GM19023 (cell line): ENCODE measurements at regions not wholly inside any gene's neighbourhood (a gene's known extent, or its start where the extent isn't known, plus 50 kb on each side); places are given as distances from the start of the nearest gene placed in this dataset.
"Not testable (repeated sequence)": the region's sequence is repeated elsewhere in the genome, so short reads cannot be mapped to it uniquely, and the experiment has no call there.

Source experiments
- ATAC-seq: cut with Tn5 transposase; IDR thresholded peaks from one replicate; pipeline ENCODE4 v1.9.1; 2021; ENCODE audit warnings: mild to moderate bottlenecking, moderate library complexity; ENCODE audit not compliant: unreplicated experiment

- no peak for ATAC-seq
Measured at GRCh38 chr4:129842096-129842495, 746.1 kb downstream of the C4orf33 start.

- no peak for ATAC-seq
Measured at GRCh38 chr4:129852434-129852833, 756.5 kb downstream of the C4orf33 start.

DNA sequence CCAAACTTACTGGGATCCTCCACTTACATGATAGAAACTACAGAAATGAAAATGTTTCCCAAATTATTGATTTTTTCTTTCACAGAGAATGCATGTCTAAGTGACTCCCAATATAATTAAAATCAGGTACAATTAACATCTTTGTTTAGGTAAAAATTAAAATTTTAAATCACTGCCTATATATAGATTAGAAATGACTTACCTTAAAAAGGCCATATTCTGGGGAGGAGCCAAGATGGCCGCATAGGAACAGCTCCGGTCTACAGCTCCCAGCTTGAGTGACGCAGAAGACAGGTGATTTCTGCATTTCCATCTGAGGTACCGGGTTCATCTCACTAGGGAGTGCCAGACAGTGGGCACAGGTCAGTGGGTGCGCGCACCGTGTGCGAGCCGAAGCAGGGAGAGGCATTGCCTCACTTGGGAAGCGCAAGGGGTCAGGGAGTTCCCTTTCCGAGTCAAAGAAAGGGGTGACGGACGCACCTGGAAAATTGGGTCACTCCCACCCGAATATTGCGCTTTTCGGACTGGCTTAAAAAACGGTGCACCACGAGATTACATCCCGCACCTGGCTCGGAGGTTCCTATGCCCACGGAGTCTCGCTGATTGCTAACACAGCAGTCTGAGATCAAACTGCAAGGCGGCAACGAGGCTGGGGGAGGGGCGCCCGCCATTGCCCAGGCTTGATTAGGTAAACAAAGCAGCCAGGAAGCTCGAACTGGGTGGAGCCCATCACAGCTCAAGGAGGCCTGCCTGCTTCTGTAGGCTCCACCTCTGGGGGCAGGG, 757.9 kb downstream of the C4orf33 start:
- ATAC-seq, result not testable (repeated sequence)

DNA sequence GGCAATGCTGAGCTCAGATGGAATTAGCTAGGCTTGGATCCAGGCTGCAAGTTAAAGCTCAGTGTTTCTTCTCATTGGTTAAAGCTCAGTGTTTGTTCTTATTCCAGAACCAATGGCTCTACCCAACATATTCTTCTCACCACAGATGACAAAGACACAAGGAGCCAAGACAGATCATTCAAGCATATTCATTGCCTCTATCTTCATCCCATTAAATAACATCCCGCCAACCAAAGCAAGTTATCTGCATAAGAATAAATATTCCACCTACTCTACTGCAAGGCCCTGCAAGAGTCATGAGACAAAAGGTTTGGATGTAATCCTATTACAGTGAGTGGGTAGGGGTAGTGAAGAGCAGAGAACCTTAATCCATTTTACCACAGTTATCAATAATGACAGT, 766.5 kb downstream of the C4orf33 start:
- ATAC-seq, result no peak

- ATAC-seq, result no peak
Measured at GRCh38 chr4:129863206-129863605, 767.3 kb downstream of the C4orf33 start.

- ATAC-seq, result no peak
Measured at GRCh38 chr4:129883996-129884395, 788.0 kb downstream of the C4orf33 start.

GRCh38 chr4:129897111-129897510, 801.2 kb downstream of the C4orf33 start:
- no peak for ATAC-seq

- no peak for ATAC-seq
Measured at GRCh38 chr4:129899849-129900248, 803.9 kb downstream of the C4orf33 start.

- ATAC-seq, result no peak
Measured at GRCh38 chr4:129900430-129900953, 804.5 kb downstream of the C4orf33 start.

GRCh38 chr4:129901205-129901604, 805.3 kb downstream of the C4orf33 start:
- no peak for ATAC-seq

DNA sequence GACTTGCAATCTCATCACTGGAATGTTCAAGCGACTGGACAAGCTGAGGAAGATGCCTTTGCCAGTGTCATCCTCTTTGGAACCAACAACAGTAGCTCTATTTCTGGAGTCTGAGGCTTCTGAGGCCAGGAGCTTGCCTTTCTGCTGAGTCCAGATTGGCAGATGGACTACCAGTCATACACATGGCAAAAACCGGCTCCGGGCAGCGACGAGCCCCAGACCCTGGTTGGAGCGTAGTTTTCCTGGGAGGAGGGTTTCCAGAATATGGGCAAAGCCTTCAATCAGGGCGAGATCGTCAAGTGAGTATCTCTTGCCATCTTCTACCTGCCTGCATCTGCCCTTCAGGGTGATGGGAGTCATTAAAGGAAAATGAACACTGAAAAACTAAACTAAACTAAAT, 807.9 kb downstream of the C4orf33 start:
- no peak for ATAC-seq

DNA sequence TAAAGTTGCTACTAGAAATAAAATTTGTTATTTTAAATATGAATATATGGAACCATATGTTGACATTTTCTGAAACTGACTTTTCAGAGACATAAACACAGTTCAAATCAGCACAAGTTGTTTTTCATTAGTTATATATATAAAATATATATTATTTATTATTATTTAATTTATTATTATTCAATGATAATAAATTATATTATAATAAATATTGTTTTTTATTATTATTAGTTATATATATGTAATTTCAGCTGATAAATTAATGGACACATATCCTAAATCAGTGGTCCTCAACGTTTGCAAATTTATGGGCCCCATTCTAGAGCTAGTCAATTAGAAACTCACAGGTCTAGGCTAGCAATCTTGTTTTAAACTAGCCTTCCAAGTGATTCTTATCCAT, 809.3 kb downstream of the C4orf33 start:
- no peak for ATAC-seq

- ATAC-seq, result no peak
Measured at GRCh38 chr4:129908117-129908516, 812.2 kb downstream of the C4orf33 start.

DNA sequence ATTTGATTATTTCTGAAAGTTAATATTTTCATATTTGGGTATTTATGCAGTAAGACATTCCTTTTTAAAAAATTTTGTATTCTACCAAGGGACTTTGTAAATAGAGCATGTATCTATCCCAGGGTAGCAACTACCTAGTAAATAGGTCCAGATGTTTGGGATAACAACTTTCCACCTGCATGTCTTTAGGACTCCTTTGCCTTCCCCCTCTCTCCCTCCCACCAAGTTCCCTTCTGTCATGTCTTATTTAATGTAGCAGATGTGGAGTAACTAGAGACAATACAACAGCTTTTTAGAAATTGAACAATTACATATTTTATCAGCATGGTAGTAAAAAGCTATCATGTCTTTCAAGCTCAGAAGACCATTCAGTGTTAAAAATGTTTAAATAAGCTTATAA, 821.0 kb downstream of the C4orf33 start:
- ATAC-seq, result no peak

GRCh38 chr4:129917651-129918050, 821.7 kb downstream of the C4orf33 start:
- no peak for ATAC-seq

DNA sequence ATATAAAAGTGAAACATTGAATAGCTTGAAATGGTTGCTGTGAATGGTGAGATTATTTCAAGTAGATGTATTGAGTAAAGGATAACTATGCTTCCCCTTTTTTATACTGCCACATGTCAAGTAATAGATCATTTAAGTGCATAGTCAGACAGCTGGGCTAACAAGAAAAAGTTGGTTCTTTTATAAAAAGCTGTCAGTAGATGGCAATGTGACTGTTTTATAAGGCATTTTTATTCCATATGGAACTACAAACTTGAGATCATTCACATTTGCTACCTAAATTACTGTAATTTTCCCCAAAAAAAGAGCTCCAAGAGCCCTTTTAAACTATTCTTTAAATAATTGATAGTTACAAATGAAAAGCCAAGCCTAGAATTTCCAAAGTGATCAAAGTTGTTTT, 831.0 kb downstream of the C4orf33 start:
- ATAC-seq, result no peak

DNA sequence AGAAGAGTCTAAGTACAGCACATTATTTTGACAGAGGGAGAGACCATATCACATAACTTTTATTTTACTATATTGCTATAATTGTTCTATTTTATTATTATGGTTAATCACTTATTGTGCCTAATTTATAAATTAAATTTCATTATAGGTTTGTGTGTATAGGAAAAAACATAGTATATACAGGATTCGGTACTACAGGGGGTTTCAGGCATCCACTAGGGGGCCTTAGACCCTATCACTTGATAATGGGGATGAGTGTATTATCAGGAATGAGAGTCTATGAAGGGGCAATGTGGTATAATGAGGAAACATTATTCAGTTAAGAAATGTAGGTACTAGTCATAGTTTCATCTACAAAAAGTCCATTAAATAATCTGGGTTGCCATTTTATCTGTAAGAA, 833.1 kb downstream of the C4orf33 start:
- ATAC-seq, result no peak

- no peak for ATAC-seq
Measured at GRCh38 chr4:129929984-129930383, 834.0 kb downstream of the C4orf33 start.

GRCh38 chr4:129950217-129950616, 854.3 kb downstream of the C4orf33 start:
- no peak for ATAC-seq

- ATAC-seq, result no peak
Measured at GRCh38 chr4:129966175-129966574, 870.2 kb downstream of the C4orf33 start.

- ATAC-seq, result no peak
Measured at GRCh38 chr4:129968366-129968765, 872.4 kb downstream of the C4orf33 start.

DNA sequence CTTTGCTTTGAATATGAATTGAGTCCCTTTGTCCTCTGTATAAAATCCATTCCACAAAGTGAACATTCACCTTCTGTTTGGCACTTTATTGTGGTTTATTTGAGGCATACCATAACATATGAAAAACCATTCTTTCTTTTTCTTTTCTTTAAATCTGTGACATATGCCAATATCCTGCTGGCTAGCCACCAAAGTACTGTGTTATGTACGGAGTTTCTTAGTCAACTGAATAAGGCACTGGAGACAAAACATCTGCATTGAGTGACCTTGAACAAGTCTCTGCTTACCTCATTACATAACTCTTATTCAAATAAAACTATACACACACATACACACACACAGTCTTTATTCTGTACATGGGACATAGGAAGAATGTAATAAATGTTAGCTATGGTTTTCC, 872.8 kb downstream of the C4orf33 start:
- ATAC-seq, result no peak

- ATAC-seq, result no peak
Measured at GRCh38 chr4:129970801-129971200, 874.8 kb downstream of the C4orf33 start.
